Testis (tissue), 2 donors: ENCODE measurements at regions not wholly inside any gene's neighbourhood (a gene's known extent, or its start where the extent isn't known, plus 50 kb on each side); places are given as distances from the start of the nearest gene placed in this dataset.

Experiments
- POLR2A ChIP-seq: fragments of 450-650 bp; IDR thresholded peaks from one replicate; pipeline ENCODE4 v1.6.1; 2017; ENCODE audit warnings: antibody characterized with exemption, mild to moderate bottlenecking, moderate library complexity
- TF ChIP-seq, protein P1 (sequence below), 3 experiments: fragments of 450-650 bp in 2 of 3; fragments of 200-600 bp in 1 of 3; sonication (generic) in 1 of 3; IDR thresholded peaks; one replicate each; pipeline ENCODE4 v1.5.1; 2016 to 2019; ENCODE audit warnings: antibody characterized with exemption in 3 of 3, mild to moderate bottlenecking in 2 of 3, moderate library complexity in 1 of 3

DNA sequence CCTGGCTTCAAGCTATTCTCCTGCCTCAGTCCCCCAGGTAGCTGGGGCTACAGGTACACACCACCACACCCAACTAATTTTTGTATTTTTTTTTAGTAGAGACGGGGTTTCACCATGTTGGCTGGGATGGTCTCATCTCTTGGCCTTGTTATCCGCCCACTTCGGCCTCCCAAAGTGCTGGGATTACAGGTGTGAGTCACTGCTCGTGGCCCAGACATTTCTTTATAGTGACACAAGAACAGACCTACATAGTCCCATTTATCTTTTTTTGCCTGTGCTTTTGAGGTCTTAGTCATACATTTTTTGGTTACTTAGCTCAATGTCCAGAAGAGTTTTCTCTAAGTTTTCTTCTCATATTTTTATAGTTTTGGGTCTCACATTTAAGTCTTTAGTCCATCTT is 247.4 kb downstream of the SYT10 start:
- TF ChIP-seq, protein P1, sequence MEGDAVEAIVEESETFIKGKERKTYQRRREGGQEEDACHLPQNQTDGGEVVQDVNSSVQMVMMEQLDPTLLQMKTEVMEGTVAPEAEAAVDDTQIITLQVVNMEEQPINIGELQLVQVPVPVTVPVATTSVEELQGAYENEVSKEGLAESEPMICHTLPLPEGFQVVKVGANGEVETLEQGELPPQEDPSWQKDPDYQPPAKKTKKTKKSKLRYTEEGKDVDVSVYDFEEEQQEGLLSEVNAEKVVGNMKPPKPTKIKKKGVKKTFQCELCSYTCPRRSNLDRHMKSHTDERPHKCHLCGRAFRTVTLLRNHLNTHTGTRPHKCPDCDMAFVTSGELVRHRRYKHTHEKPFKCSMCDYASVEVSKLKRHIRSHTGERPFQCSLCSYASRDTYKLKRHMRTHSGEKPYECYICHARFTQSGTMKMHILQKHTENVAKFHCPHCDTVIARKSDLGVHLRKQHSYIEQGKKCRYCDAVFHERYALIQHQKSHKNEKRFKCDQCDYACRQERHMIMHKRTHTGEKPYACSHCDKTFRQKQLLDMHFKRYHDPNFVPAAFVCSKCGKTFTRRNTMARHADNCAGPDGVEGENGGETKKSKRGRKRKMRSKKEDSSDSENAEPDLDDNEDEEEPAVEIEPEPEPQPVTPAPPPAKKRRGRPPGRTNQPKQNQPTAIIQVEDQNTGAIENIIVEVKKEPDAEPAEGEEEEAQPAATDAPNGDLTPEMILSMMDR (IDR thresholded peaks at IDR 0.05) = no peak
- no peak for TF ChIP-seq POLR2A
